Stomach smooth muscle (tissue), 2 donors: ENCODE measurements at regions not wholly inside any gene's neighbourhood (a gene's known extent, or its start where the extent isn't known, plus 50 kb on each side); places are given as distances from the start of the nearest gene placed in this dataset.

Source experiments
- H3K27ac ChIP-seq: one replicate; pipeline ENCODE4 v1.7.0; 2013; ENCODE audit warnings: mild to moderate bottlenecking, low read length, inconsistent platforms
- H3K27me3 ChIP-seq, 2 donors: one replicate each; pipeline ENCODE4 v1.7.0; 2013; ENCODE audit warnings: low read length in 2 of 2; ENCODE audit not compliant: insufficient read depth in 2 of 2, control insufficient read depth in 1 of 2
- H3K36me3 ChIP-seq, 2 donors: one replicate each; pipeline ENCODE4 v1.7.0; 2013; ENCODE audit warnings: low read length in 2 of 2; ENCODE audit not compliant: control insufficient read depth in 2 of 2, insufficient read depth in 2 of 2
- H3K4me1 ChIP-seq: one replicate; pipeline ENCODE4 v1.7.0; 2013; ENCODE audit warnings: low read length; ENCODE audit not compliant: control insufficient read depth, insufficient read depth
- H3K4me3 ChIP-seq, 2 donors: one replicate each; pipeline ENCODE4 v1.7.0; 2013; ENCODE audit warnings: low read length in 2 of 2
- H3K9ac ChIP-seq, 2 donors: one replicate each; pipeline ENCODE4 v1.7.0; 2013; ENCODE audit warnings: low read length in 2 of 2, mild to moderate bottlenecking in 1 of 2
- H3K9me3 ChIP-seq, 2 donors: one replicate each; pipeline ENCODE4 v1.7.0; 2013; ENCODE audit warnings: low read length in 2 of 2; ENCODE audit not compliant: control insufficient read depth in 2 of 2
- donor health status: healthy.
- donor health status: Pancreatic carcinoma.

GRCh38 chr11:29317694-29318093 lies 699.1 kb downstream of the KCNA4 start:
- no peak overlapping the region for H3K4me3 ChIP-seq

GRCh38 chr11:29315275-29315674 lies 701.6 kb downstream of the KCNA4 start:
- Histone ChIP-seq H3K4me1 (no peaks in the 10 kb centered on the region), H3K4me3 (no peak overlapping the region), H3K9me3 (no peaks in the 10 kb centered on the region), H3K36me3 (no peaks in the 10 kb centered on the region), H3K27me3 (no peaks in the 10 kb centered on the region), H3K9ac (no peak overlapping the region), H3K27ac (no peak overlapping the region)

More at GRCh38 chr11:29317694-29318093, 699.1 kb downstream of the KCNA4 start:
- H3K36me3 ChIP-seq = no peaks in the 10 kb centered on the region
- no peak overlapping the region for H3K27ac ChIP-seq
- H3K9ac ChIP-seq = no peak overlapping the region
- no peaks in the 10 kb centered on the region for H3K4me1 ChIP-seq
- H3K9me3 ChIP-seq = no peaks in the 10 kb centered on the region
- no peaks in the 10 kb centered on the region for H3K27me3 ChIP-seq

- Histone ChIP-seq H3K4me3 (no peak overlapping the region), H3K4me1 (no peaks in the 10 kb centered on the region), H3K9ac (no peak overlapping the region), H3K36me3 (no peaks in the 10 kb centered on the region), H3K27ac (no peak overlapping the region), H3K27me3 (no peaks in the 10 kb centered on the region), H3K9me3 (no peaks in the 10 kb centered on the region)
Measured at GRCh38 chr11:29314211-29314610, 702.6 kb downstream of the KCNA4 start.

- Histone ChIP-seq H3K9ac (no peak overlapping the region), H3K9me3 (no peaks in the 10 kb centered on the region), H3K36me3 (no peaks in the 10 kb centered on the region), H3K4me3 (no peak overlapping the region), H3K4me1 (no peaks in the 10 kb centered on the region), H3K27ac (no peak overlapping the region), H3K27me3 (no peaks in the 10 kb centered on the region)
Measured at GRCh38 chr11:29312812-29313211, 704.0 kb downstream of the KCNA4 start.

- H3K27me3 ChIP-seq = no peaks in the 10 kb centered on the region
- no peak overlapping the region for H3K27ac ChIP-seq
- H3K9me3 ChIP-seq = no peaks in the 10 kb centered on the region
- no peak overlapping the region for H3K4me3 ChIP-seq
- no peaks in the 10 kb centered on the region for H3K4me1 ChIP-seq
- no peak overlapping the region for H3K9ac ChIP-seq
- no peaks in the 10 kb centered on the region for H3K36me3 ChIP-seq
Measured at GRCh38 chr11:29310725-29311342, 706.0 kb downstream of the KCNA4 start.

GRCh38 chr11:29309992-29310391 lies 706.8 kb downstream of the KCNA4 start:
- Histone ChIP-seq H3K4me3 (no peak overlapping the region), H3K27ac (no peak overlapping the region), H3K36me3 (no peaks in the 10 kb centered on the region), H3K4me1 (no peaks in the 10 kb centered on the region), H3K9me3 (no peaks in the 10 kb centered on the region), H3K9ac (no peak overlapping the region), H3K27me3 (no peaks in the 10 kb centered on the region)

GRCh38 chr11:29306527-29306926 lies 710.3 kb downstream of the KCNA4 start:
- no peak overlapping the region for H3K27ac ChIP-seq
- H3K4me3 ChIP-seq = no peak overlapping the region
- H3K36me3 ChIP-seq = no peaks in the 10 kb centered on the region
- no peaks in the 10 kb centered on the region for H3K27me3 ChIP-seq
- H3K4me1 ChIP-seq = no peaks in the 10 kb centered on the region
- no peak overlapping the region for H3K9ac ChIP-seq
- no peaks in the 10 kb centered on the region for H3K9me3 ChIP-seq

GRCh38 chr11:29305456-29306232 lies 711.2 kb downstream of the KCNA4 start:
- no peaks in the 10 kb centered on the region for H3K36me3 ChIP-seq

GRCh38 chr11:29300420-29300819 lies 716.4 kb downstream of the KCNA4 start:
- Histone ChIP-seq H3K4me3 (no peak overlapping the region), H3K4me1 (no peaks in the 10 kb centered on the region), H3K9me3 (no peaks in the 10 kb centered on the region), H3K36me3 (no peaks in the 10 kb centered on the region), H3K27me3 (no peaks in the 10 kb centered on the region), H3K27ac (no peak overlapping the region), H3K9ac (no peak overlapping the region)

More at GRCh38 chr11:29305456-29306232, 711.2 kb downstream of the KCNA4 start:
- Histone ChIP-seq H3K9ac (no peak overlapping the region), H3K4me3 (no peak overlapping the region), H3K27me3 (no peaks in the 10 kb centered on the region), H3K9me3 (no peaks in the 10 kb centered on the region), H3K27ac (no peak overlapping the region), H3K4me1 (no peaks in the 10 kb centered on the region)

- Histone ChIP-seq H3K4me1 (no peaks in the 10 kb centered on the region), H3K36me3 (no peaks in the 10 kb centered on the region)
Measured at GRCh38 chr11:29296680-29297079, 720.1 kb downstream of the KCNA4 start.

GRCh38 chr11:29293825-29294224 lies 723.0 kb downstream of the KCNA4 start:
- no peak overlapping the region for H3K9ac ChIP-seq
- H3K36me3 ChIP-seq = no peaks in the 10 kb centered on the region
- no peak overlapping the region for H3K4me3 ChIP-seq
- no peaks in the 10 kb centered on the region for H3K27me3 ChIP-seq
- H3K9me3 ChIP-seq = no peaks in the 10 kb centered on the region
- no peaks in the 10 kb centered on the region for H3K4me1 ChIP-seq
- H3K27ac ChIP-seq = no peak overlapping the region

More at GRCh38 chr11:29296680-29297079, 720.1 kb downstream of the KCNA4 start:
- no peak overlapping the region for H3K27ac ChIP-seq
- H3K9me3 ChIP-seq = no peaks in the 10 kb centered on the region
- H3K9ac ChIP-seq = no peak overlapping the region
- H3K4me3 ChIP-seq = no peak overlapping the region
- H3K27me3 ChIP-seq = no peaks in the 10 kb centered on the region
